ENCODE measurements at regions not wholly inside any gene's neighbourhood (a gene's known extent, or its start where the extent isn't known, plus 50 kb on each side); places are given as distances from the start of the nearest gene placed in this dataset.

DNA sequence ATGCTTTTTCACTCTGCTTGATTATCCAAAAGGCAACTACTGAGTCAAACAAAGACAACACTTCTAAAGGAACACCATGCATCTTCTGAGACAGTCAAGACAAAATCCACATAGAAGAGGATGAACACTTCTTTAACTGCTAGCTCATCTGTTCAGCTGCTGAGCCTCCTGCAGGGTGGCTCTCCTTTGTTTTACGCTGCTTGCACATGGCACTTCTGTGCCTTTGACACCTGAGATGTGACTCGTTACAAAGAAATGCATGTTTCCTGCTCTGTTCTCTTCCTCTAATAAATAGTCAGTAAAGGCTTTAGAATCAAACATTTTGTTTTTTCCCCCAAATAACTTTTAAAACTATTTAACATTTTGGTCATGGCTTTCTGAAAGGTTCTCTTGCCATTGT, 1129.4 kb downstream of the TDRD15 start:
- TF ChIP-seq, protein P1, sequence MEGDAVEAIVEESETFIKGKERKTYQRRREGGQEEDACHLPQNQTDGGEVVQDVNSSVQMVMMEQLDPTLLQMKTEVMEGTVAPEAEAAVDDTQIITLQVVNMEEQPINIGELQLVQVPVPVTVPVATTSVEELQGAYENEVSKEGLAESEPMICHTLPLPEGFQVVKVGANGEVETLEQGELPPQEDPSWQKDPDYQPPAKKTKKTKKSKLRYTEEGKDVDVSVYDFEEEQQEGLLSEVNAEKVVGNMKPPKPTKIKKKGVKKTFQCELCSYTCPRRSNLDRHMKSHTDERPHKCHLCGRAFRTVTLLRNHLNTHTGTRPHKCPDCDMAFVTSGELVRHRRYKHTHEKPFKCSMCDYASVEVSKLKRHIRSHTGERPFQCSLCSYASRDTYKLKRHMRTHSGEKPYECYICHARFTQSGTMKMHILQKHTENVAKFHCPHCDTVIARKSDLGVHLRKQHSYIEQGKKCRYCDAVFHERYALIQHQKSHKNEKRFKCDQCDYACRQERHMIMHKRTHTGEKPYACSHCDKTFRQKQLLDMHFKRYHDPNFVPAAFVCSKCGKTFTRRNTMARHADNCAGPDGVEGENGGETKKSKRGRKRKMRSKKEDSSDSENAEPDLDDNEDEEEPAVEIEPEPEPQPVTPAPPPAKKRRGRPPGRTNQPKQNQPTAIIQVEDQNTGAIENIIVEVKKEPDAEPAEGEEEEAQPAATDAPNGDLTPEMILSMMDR (IDR thresholded peaks at IDR 0.05): no peak
- TF ChIP-seq POLR2A (IDR thresholded peaks at IDR 0.05): no peak

Data from vagina (tissue), 2 donors.